A673 (cell line): ENCODE measurements at regions not wholly inside any gene's neighbourhood (a gene's known extent, or its start where the extent isn't known, plus 50 kb on each side); places are given as distances from the start of the nearest gene placed in this dataset.

ENCODE experiments used
- EZH2 ChIP-seq: fragments of 200-600 bp; sonication (generic); IDR thresholded peaks from 2 replicates; pipeline ENCODE4 v1.6.1; 2017; ENCODE audit warnings: borderline replicate concordance, low read depth, mild to moderate bottlenecking, mixed read lengths, antibody characterized with exemption, low read length; ENCODE audit not compliant: poor library complexity, severe bottlenecking
- TF ChIP-seq, protein P1 (sequence below): fragments of 300-800, 200-600 bp; sonication (generic); conservative IDR thresholded peaks from 2 replicates; pipeline ENCODE4 v1.5.1; 2017; ENCODE audit warnings: low read depth, mild to moderate bottlenecking, antibody characterized with exemption, low read length, moderate library complexity, mixed read lengths

DNA sequence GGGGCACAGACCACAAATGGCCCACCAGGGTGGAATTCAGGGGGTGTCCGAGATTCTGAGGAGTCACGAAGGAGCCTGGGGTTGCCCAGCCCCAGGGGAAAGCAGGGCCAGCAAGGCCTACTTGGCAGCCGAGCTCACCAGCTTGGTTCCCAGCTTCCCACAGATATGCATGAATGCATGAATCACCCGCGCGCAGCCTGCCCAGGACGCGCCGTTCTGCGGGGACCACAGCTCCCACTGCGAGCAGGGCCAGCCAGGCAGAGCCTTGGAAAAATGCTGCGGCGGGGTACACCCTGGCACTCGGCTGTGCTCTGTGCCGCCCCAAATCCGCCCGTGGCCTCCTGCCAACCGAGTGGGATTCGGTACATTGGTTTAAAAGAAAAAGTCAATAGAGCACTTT is 211.0 kb downstream of the NFATC2 start:
- TF ChIP-seq, protein P1, sequence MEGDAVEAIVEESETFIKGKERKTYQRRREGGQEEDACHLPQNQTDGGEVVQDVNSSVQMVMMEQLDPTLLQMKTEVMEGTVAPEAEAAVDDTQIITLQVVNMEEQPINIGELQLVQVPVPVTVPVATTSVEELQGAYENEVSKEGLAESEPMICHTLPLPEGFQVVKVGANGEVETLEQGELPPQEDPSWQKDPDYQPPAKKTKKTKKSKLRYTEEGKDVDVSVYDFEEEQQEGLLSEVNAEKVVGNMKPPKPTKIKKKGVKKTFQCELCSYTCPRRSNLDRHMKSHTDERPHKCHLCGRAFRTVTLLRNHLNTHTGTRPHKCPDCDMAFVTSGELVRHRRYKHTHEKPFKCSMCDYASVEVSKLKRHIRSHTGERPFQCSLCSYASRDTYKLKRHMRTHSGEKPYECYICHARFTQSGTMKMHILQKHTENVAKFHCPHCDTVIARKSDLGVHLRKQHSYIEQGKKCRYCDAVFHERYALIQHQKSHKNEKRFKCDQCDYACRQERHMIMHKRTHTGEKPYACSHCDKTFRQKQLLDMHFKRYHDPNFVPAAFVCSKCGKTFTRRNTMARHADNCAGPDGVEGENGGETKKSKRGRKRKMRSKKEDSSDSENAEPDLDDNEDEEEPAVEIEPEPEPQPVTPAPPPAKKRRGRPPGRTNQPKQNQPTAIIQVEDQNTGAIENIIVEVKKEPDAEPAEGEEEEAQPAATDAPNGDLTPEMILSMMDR = no peak
- no peak for TF ChIP-seq EZH2
